ENCODE measurements at regions not wholly inside any gene's neighbourhood (a gene's known extent, or its start where the extent isn't known, plus 50 kb on each side); places are given as distances from the start of the nearest gene placed in this dataset.

DNA sequence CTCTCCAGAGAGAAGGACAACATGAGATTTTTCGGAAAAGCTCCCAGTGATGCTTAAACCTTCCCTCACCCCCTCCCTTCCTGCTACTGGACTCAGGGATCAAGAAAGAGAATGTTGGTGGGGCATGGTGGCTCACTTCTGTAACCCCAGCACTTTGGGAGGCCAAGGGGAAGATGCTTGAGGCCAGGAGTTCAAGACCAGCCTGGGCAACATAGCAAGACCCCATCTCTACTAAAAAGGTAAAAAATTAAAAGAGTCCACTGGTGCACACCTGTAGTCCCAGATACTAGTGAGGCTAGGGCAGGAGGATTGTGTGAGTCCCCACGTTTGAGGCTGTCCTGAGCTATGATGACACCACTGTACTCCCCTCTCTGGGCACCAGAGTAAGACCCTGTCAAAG lies 162.9 kb upstream of the RAB4A start:
- Mint-ChIP-seq H3K4me1 (ENCODE audit: low read depth) (no peaks in the 10 kb centered on the region), H3K27ac (no peak overlapping the region), H3K4me3 (no peak overlapping the region), H3K27me3 (ENCODE audit: insufficient read depth) (no peaks in the 10 kb centered on the region; the same call in none of the 2 replicates), H3K36me3 (ENCODE audit: low read depth) (0 out of 2 replicates have a peak, but pooled peaks cover 5% of the 10 kb centered on the region), H3K9me3 (peaks cover 48% of the 10 kb centered on the region)
- TF ChIP-seq, protein P1, sequence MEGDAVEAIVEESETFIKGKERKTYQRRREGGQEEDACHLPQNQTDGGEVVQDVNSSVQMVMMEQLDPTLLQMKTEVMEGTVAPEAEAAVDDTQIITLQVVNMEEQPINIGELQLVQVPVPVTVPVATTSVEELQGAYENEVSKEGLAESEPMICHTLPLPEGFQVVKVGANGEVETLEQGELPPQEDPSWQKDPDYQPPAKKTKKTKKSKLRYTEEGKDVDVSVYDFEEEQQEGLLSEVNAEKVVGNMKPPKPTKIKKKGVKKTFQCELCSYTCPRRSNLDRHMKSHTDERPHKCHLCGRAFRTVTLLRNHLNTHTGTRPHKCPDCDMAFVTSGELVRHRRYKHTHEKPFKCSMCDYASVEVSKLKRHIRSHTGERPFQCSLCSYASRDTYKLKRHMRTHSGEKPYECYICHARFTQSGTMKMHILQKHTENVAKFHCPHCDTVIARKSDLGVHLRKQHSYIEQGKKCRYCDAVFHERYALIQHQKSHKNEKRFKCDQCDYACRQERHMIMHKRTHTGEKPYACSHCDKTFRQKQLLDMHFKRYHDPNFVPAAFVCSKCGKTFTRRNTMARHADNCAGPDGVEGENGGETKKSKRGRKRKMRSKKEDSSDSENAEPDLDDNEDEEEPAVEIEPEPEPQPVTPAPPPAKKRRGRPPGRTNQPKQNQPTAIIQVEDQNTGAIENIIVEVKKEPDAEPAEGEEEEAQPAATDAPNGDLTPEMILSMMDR (IDR thresholded peaks at IDR 0.05), result no peak
- no peak for DNase-seq

DNA sequence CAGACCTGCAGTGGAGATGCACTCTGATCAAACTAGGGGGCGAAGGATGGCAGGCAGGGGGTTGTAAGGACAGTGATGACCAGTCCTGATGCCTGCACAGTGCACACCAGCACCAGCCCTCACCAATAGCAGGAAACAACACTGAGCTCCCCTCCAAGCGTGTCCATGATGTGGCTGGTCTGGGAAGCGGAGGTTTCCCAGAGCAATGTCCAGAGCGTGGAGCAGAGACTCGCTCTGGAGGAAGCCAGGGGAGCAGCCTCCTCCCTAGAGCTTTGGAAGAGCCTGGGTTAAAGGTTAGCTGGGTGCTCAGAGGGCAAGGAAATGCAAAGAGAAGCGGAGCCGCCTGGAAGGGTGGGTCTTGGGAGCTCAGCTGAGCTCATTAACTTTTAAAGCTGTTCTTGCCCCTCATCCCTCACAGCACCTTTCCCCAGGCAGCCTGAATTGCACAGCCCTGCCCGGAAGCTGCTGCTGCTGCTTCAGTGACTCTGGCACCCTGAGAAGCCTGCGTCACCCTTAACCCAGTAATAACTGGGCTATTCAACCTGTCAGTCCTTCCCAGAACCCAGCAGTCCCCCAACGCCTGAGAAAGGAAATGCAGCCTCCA lies 162.2 kb upstream of the RAB4A start:
- no peaks in the 10 kb centered on the region for H3K4me1 Mint-ChIP-seq (ENCODE audit: low read depth)
- no peaks in the 10 kb centered on the region; the same call in none of the 2 replicates for H3K27me3 Mint-ChIP-seq (ENCODE audit: insufficient read depth)
- peaks cover 43% of the 10 kb centered on the region for H3K9me3 Mint-ChIP-seq
- H3K36me3 Mint-ChIP-seq (ENCODE audit: low read depth), result no peaks in the 10 kb centered on the region
- H3K4me3 Mint-ChIP-seq, result no peak overlapping the region
- no peak for DNase-seq
- no peak overlapping the region for H3K27ac Mint-ChIP-seq
- TF ChIP-seq, protein P1 (IDR thresholded peaks at IDR 0.05), result no peak

DNA sequence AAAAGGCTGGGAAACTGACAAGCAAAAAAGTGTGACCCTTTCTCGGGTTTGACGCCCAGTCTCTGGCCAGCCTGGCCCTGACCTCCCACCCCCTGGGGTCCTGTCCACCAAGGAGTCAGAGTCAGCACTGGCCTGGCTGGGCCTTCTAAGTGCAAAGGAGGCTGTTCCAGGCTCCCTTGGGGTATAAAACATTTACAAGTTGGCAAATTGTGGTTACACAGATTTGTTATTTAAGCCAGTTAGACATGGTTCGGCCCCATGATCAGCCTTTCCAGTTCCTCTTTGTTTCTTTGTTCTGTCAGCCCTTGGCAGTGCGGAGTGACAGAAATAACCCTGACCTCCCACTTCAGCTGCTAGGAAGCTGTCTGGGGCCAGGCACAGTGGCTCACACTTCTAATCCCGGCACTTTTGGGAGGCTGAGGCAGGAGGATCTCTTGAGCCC lies 161.6 kb upstream of the RAB4A start:
- no peak for DNase-seq
- no peaks in the 10 kb centered on the region for H3K4me1 Mint-ChIP-seq (ENCODE audit: low read depth)
- TF ChIP-seq, protein P1 (IDR thresholded peaks at IDR 0.05), result no peak
- no peak overlapping the region for H3K27ac Mint-ChIP-seq
- no peak overlapping the region for H3K4me3 Mint-ChIP-seq
- peaks cover 44% of the 10 kb centered on the region for H3K9me3 Mint-ChIP-seq
- H3K36me3 Mint-ChIP-seq (ENCODE audit: low read depth), result no peaks in the 10 kb centered on the region
- no peaks in the 10 kb centered on the region; the same call in none of the 2 replicates for H3K27me3 Mint-ChIP-seq (ENCODE audit: insufficient read depth)

DNA sequence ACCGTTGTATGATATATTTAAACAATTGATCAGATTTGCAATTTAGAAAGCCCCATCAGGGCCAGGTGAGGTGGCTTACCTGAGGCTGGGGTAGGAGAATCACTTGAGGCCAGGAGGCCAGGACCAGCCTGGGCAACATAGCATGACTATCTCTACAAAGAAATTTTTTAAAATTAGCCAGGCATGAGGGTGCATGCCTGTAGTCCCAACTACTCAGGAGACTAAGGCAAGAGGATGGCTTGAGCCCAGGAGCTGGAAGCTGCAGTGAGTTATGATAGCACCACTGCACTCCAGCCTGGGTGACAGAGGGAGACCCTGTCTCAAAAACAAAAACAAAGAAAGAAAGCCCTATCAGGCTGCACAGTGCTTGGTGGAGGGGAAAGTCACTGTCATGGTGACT lies 159.9 kb upstream of the RAB4A start:
- no peak overlapping the region for H3K27ac Mint-ChIP-seq
- no peak overlapping the region for H3K4me3 Mint-ChIP-seq
- TF ChIP-seq, protein P1 (IDR thresholded peaks at IDR 0.05), result no peak
- H3K36me3 Mint-ChIP-seq (ENCODE audit: low read depth), result no peaks in the 10 kb centered on the region
- H3K27me3 Mint-ChIP-seq (ENCODE audit: insufficient read depth), result no peaks in the 10 kb centered on the region; the same call in none of the 2 replicates
- DNase-seq, result no peak
- H3K9me3 Mint-ChIP-seq, result peaks cover 39% of the 10 kb centered on the region
- H3K4me1 Mint-ChIP-seq (ENCODE audit: low read depth), result no peaks in the 10 kb centered on the region

DNA sequence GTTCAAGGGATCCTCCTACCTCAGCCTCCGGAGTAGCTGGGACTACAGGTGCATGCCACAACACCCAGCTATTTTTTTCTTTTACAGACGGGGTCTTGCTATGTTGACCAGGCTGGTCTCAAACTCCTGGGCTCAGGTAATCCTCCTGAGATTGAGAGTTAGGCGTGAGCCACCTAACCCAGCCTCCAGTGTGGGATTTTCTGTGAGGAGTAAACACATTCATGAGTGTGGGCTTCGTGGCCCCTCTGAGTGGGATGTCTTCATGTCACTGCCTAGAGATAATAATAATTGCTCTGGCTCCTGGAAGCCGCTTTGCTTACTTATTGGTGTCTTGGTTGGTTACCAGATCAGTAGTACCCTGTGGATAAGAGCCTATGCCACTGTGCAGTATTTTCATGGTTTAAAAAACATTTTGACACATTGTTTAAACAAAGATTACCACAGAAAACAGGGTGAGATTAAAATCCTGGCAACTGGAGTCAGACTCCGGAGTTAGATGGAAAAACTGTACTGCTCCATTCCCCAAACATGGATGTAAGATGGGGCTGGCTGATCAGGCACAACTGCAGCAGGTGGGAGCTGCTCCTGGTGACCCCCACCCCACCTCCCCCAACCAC lies 159.1 kb upstream of the RAB4A start:
- DNase-seq, result no peak
- TF ChIP-seq, protein P1 (IDR thresholded peaks at IDR 0.05), result no peak
- Mint-ChIP-seq H3K4me3 (no peak overlapping the region), H3K36me3 (ENCODE audit: low read depth) (no peaks in the 10 kb centered on the region), H3K9me3 (peaks cover 39% of the 10 kb centered on the region), H3K27me3 (ENCODE audit: insufficient read depth) (no peaks in the 10 kb centered on the region; the same call in none of the 2 replicates), H3K27ac (no peak overlapping the region), H3K4me1 (ENCODE audit: low read depth) (no peaks in the 10 kb centered on the region)

All from HFFc6 (cell line).